ENCODE measurements at regions not wholly inside any gene's neighbourhood (a gene's known extent, or its start where the extent isn't known, plus 50 kb on each side); places are given as distances from the start of the nearest gene placed in this dataset.
"Not testable (repeated sequence)": the region's sequence is repeated elsewhere in the genome, so short reads cannot be mapped to it uniquely, and the experiment has no call there.

GRCh38 chr4:65265526-65265925, 404.8 kb downstream of the EPHA5 start:
- DNase-seq: no peak

- DNase-seq: no peak
Observed at GRCh38 chr4:65259296-65259695, 411.0 kb downstream of the EPHA5 start.

GRCh38 chr4:65250916-65251315, 419.4 kb downstream of the EPHA5 start:
- DNase-seq: no peak

GRCh38 chr4:65249111-65249510, 421.2 kb downstream of the EPHA5 start:
- DNase-seq: no peak

- DNase-seq: no peak
Observed at GRCh38 chr4:65242156-65242846, 428.0 kb downstream of the EPHA5 start.

GRCh38 chr4:65241257-65241997, 428.9 kb downstream of the EPHA5 start:
- DNase-seq: no peak

- no peak for DNase-seq
Observed at GRCh38 chr4:65234061-65234460, 436.2 kb downstream of the EPHA5 start.

GRCh38 chr4:65227628-65228027, 442.7 kb downstream of the EPHA5 start:
- no peak for DNase-seq

- no peak for DNase-seq
Observed at GRCh38 chr4:65223601-65224000, 446.7 kb downstream of the EPHA5 start.

- DNase-seq: not testable (repeated sequence)
Observed at GRCh38 chr4:65223074-65223473, 447.2 kb downstream of the EPHA5 start.

GRCh38 chr4:65217179-65217578, 453.1 kb downstream of the EPHA5 start:
- no peak for DNase-seq

- DNase-seq: no peak
Observed at GRCh38 chr4:65202853-65203236, 467.4 kb downstream of the EPHA5 start.

- no peak for DNase-seq
Observed at GRCh38 chr4:65202165-65202852, 468.0 kb downstream of the EPHA5 start.

GRCh38 chr4:65195666-65196065, 474.6 kb downstream of the EPHA5 start:
- no peak for DNase-seq

- DNase-seq: no peak
Observed at GRCh38 chr4:65195002-65195401, 475.3 kb downstream of the EPHA5 start.

GRCh38 chr4:65193985-65194384, 476.3 kb downstream of the EPHA5 start:
- DNase-seq: no peak

- no peak for DNase-seq
Observed at GRCh38 chr4:65190780-65191179, 479.5 kb downstream of the EPHA5 start.

GRCh38 chr4:65175585-65175984, 494.7 kb downstream of the EPHA5 start:
- no peak for DNase-seq

GRCh38 chr4:65170768-65171514, 499.3 kb downstream of the EPHA5 start:
- DNase-seq: no peak

- no peak for DNase-seq
Observed at GRCh38 chr4:65167719-65168118, 502.6 kb downstream of the EPHA5 start.

GRCh38 chr4:65152205-65152604, 518.1 kb downstream of the EPHA5 start:
- no peak for DNase-seq

- DNase-seq: no peak
Observed at GRCh38 chr4:65139998-65140397, 530.3 kb downstream of the EPHA5 start.

- no peak for DNase-seq
Observed at GRCh38 chr4:65126200-65126599, 544.1 kb downstream of the EPHA5 start.
